Thyroid gland (tissue), 4 donors: ENCODE measurements at regions not wholly inside any gene's neighbourhood (a gene's known extent, or its start where the extent isn't known, plus 50 kb on each side); places are given as distances from the start of the nearest gene placed in this dataset.
"Not testable (repeated sequence)": the region's sequence is repeated elsewhere in the genome, so short reads cannot be mapped to it uniquely, and the experiment has no call there.

Source experiments
- CTCF ChIP-seq, 6 experiments: fragments of 200-600 bp in 3 of 6; fragments of 450-650 bp in 3 of 6; sonication (generic) in 3 of 6; IDR thresholded peaks; one replicate each; pipeline ENCODE4 v1.5.1; 2016 to 2019; ENCODE audit warnings: antibody characterized with exemption in 6 of 6, mild to moderate bottlenecking in 2 of 6, inconsistent platforms in 1 of 6, moderate library complexity in 1 of 6
- POLR2A ChIP-seq, 2 donors: fragments of 450-650 bp; IDR thresholded peaks; one replicate each; pipeline ENCODE4 v1.6.1; 2017; ENCODE audit warnings: antibody characterized with exemption in 2 of 2, mild to moderate bottlenecking in 2 of 2, moderate library complexity in 1 of 2

DNA sequence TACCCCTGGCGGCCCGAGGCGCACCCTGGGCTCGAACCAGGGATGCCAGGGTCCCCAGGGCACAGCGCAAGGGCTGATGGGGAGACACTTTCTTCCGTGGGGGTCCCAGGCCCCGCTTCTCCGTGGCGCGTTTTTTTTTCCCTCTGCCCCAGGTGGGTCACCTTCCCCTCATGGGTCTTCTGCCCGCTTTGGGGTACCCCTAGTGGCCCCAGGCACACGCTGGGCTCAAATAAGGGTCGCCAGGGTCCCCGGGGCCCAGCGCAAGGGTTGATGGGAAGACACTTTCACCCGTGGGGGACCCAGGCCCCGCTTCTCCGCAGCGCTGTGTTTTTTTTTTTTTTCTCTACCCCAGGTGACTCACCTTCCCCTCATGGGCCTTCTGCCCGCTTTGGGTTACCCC is 163.3 kb upstream of the ZNG1F start:
- not testable (repeated sequence) for TF ChIP-seq CTCF, POLR2A (IDR thresholded peaks at IDR 0.05)
